K562 (cell line): ENCODE measurements at regions not wholly inside any gene's neighbourhood (a gene's known extent, or its start where the extent isn't known, plus 50 kb on each side); places are given as distances from the start of the nearest gene placed in this dataset.

Experiments
- ASH1L ChIP-seq: fragments of 450-650 bp; IDR thresholded peaks from 2 replicates; pipeline ENCODE4 v1.6.1; 2018; ENCODE audit warnings: borderline replicate concordance, mild to moderate bottlenecking, low read depth; ENCODE audit not compliant: partially characterized antibody
- E2F4 ChIP-seq: sonication (generic); formaldehyde crosslinking; IDR thresholded peaks from 2 replicates; pipeline ENCODE4 v1.8.0; 2022; ENCODE audit warnings: mild to moderate bottlenecking, low read depth, missing genetic modification reagents
- ETV1 ChIP-seq: fragments of 450-650 bp; conservative IDR thresholded peaks from 2 replicates; pipeline ENCODE4 v1.6.1; 2016; ENCODE audit warnings: missing genetic modification characterization, control low read depth, low read depth, missing compliant biosample characterization
- FOXK2 ChIP-seq, 2 experiments: fragments of 450-650 bp; IDR thresholded peaks in 1 of 2; conservative IDR thresholded peaks in 1 of 2; 2 replicates each; pipeline ENCODE4 v1.6.1; 2016; ENCODE audit warnings: low read depth in 2 of 2, mild to moderate bottlenecking in 1 of 2
- MAZ ChIP-seq, 2 experiments: fragments of 450-650 bp in 1 of 2; sonication (generic) in 1 of 2; formaldehyde crosslinking; IDR thresholded peaks in 1 of 2; conservative IDR thresholded peaks in 1 of 2; 2 replicates each; pipeline versions ENCODE4 v1.4.0 to v1.5.0; 2020; ENCODE audit warnings: mild to moderate bottlenecking in 1 of 2, missing genetic modification reagents in 1 of 2
- MTA1 ChIP-seq: fragments of 450-650 bp; IDR thresholded peaks from 2 replicates; pipeline ENCODE4 v1.6.1; 2017; ENCODE audit warnings: borderline replicate concordance
- NKRF ChIP-seq: fragments of 450-650 bp; IDR thresholded peaks from 2 replicates; pipeline ENCODE4 v1.6.1; 2016; ENCODE audit warnings: borderline replicate concordance
- PKNOX1 ChIP-seq: fragments of 450-650 bp; IDR thresholded peaks from 2 replicates; pipeline ENCODE4 v1.6.1; 2016
- POLR2H ChIP-seq: IDR thresholded peaks from 2 replicates; pipeline ENCODE4 v1.6.1; 2016; ENCODE audit warnings: missing genetic modification characterization, low read depth, mild to moderate bottlenecking, control low read depth, missing compliant biosample characterization, moderate library complexity
- STAT5B ChIP-seq: fragments of 250-450 bp; sonication (Bioruptor Pico); IDR thresholded peaks from 2 replicates; pipeline ENCODE4 v1.8.0; 2021; ENCODE audit warnings: mild to moderate bottlenecking, inconsistent platforms
- ZBTB11 ChIP-seq, 3 experiments: fragments of 200-800 bp in 1 of 3; fragments of 250-450 bp in 1 of 3; fragments of 450-650 bp in 1 of 3; sonication (Bioruptor Pico) in 1 of 3; sonication (Bioruptor generic) in 1 of 3; formaldehyde crosslinking in 1 of 3; IDR thresholded peaks; 2 replicates each; pipeline versions ENCODE4 v1.6.1 to v1.8.0; 2016 to 2022; ENCODE audit warnings: mild to moderate bottlenecking in 2 of 3, missing genetic modification characterization in 2 of 3, missing compliant biosample characterization in 1 of 3, moderate library complexity in 1 of 3
- ZBTB8A ChIP-seq: fragments of 450-650 bp; IDR thresholded peaks from 2 replicates; pipeline ENCODE4 v1.6.1; 2018; ENCODE audit warnings: mild to moderate bottlenecking, moderate library complexity; ENCODE audit not compliant: partially characterized antibody
- ZMIZ1 ChIP-seq, 2 experiments: fragments of 150-350 bp in 1 of 2; IDR thresholded peaks; 2 replicates each; pipeline ENCODE4 v1.6.1; 2012 to 2016; ENCODE audit warnings: low read depth in 2 of 2, low read length in 2 of 2, mild to moderate bottlenecking in 1 of 2, moderate library complexity in 1 of 2
- ZNF589 ChIP-seq: fragments of 200-800 bp; sonication (Bioruptor generic); IDR thresholded peaks from 2 replicates; pipeline ENCODE4 v1.6.1; 2016; ENCODE audit warnings: low read depth, missing genetic modification characterization, missing compliant biosample characterization

GRCh38 chr17:22090263-22090935, 398.1 kb downstream of the KCNJ18 start (continued):
- TF ChIP-seq ASH1L (peak; percentile 85), STAT5B (CRISPR knock-in tag) (no peak), FOXK2 (conservative IDR thresholded peaks at IDR 0.05 in 1 of 2, IDR thresholded peaks at IDR 0.05 in 1 of 2; ENCODE audit: low read depth in 2 of 2) (no peak), E2F4 (no peak), PKNOX1 (peak; percentile 36; the same call in 1 of the 2 replicates), ZBTB8A (no peak), NKRF (peak; percentile 36; the same call in 1 of the 2 replicates), MTA1 (no peak), ZBTB11 (CRISPR knock-in tag; IDR thresholded peaks at IDR 0.05) (peak in 1 of 3 experiments; percentile 42; a peak in 1 of 6 replicates), MAZ (CRISPR knock-in tag; conservative IDR thresholded peaks at IDR 0.05 in 1 of 2, IDR thresholded peaks at IDR 0.05 in 1 of 2) (peak in 1 of 2 experiments; percentile 32; a peak in 1 of 4 replicates), ZMIZ1 (IDR thresholded peaks at IDR 0.05; ENCODE audit: low read depth in 2 of 2, low read length in 2 of 2) (0 out of 4 replicates have a peak, but pooled peaks of 1 of the 2 experiments have one; percentile 35), ZNF589 (CRISPR knock-in tag) (no peak), ETV1 (tag) (peak; percentile 50; the same call in 1 of the 2 replicates), POLR2H (peak; percentile 96)
